IPS DF 6.9 (cell line): ENCODE measurements at regions not wholly inside any gene's neighbourhood (a gene's known extent, or its start where the extent isn't known, plus 50 kb on each side); places are given as distances from the start of the nearest gene placed in this dataset.

ENCODE experiments used
- DNase-seq: peaks from one replicate; pipeline ENCODE4 v3.0.0-alpha.2; 2013; ENCODE audit warnings: low read depth, low spot score
- H3K27ac ChIP-seq: one replicate; pipeline ENCODE4 v1.5.1; 2013; ENCODE audit warnings: low read length, control low read depth
- H3K27me3 ChIP-seq: 2 replicates; pipeline ENCODE4 v1.6.1; 2013; ENCODE audit warnings: mild to moderate bottlenecking, low read length; ENCODE audit not compliant: control insufficient read depth, insufficient read depth
- H3K36me3 ChIP-seq: 2 replicates; pipeline ENCODE4 v1.6.1; 2013; ENCODE audit warnings: low read length; ENCODE audit not compliant: control insufficient read depth, insufficient read depth
- H3K4me1 ChIP-seq: 2 replicates; pipeline ENCODE4 v1.6.1; 2013; ENCODE audit warnings: low read length; ENCODE audit not compliant: control insufficient read depth, insufficient read depth
- H3K4me3 ChIP-seq: 2 replicates; pipeline ENCODE4 v1.5.1; 2013; ENCODE audit warnings: mild to moderate bottlenecking, low read length
- H3K9me3 ChIP-seq: 2 replicates; pipeline ENCODE4 v1.6.1; 2013; ENCODE audit warnings: low read length, inconsistent platforms; ENCODE audit not compliant: control insufficient read depth, insufficient read depth
- WGBS: extraction: QIAGEN DNeasy Blood & Tissue Kit; methylation state at CpG from one replicate; pipeline ENCODE4 v1.1.7; 2013; ENCODE audit warnings: mixed read lengths, missing lambda C conversion rate; ENCODE audit not compliant: insufficient read length, insufficient coverage; 5-methylcytosine and 5-hydroxymethylcytosine counted together

DNA sequence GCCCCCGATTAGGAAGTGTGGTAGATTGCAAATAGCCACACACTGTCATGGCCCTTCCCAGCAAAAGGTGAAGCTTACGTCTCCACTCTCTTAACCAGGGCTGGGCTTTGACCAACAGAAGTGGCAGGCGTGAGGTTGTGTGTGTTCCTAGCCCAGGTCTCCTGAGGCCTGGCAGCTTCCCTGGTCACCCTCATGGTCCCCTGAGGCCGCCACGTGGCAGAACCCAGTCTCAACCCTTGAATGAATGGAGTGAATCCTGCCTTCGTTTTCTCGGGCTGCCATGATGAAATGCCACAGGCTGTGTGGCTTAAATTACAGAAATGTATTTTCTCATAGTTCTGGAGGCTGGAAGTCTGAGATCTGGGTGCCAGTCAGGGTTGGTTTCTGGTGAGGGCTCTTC, 370.4 kb downstream of the IRX2 start:
- no peak overlapping the region for H3K4me3 ChIP-seq
- no peak overlapping the region for H3K27ac ChIP-seq
- DNase-seq = no peak
- H3K4me1 ChIP-seq = no peaks in the 10 kb centered on the region
- no CpG with 5 or more reads among the region's 7 CpGs for WGBS
- no peaks in the 10 kb centered on the region for H3K9me3 ChIP-seq
- H3K27me3 ChIP-seq = no peaks in the 10 kb centered on the region
- H3K36me3 ChIP-seq = no peaks in the 10 kb centered on the region

DNA sequence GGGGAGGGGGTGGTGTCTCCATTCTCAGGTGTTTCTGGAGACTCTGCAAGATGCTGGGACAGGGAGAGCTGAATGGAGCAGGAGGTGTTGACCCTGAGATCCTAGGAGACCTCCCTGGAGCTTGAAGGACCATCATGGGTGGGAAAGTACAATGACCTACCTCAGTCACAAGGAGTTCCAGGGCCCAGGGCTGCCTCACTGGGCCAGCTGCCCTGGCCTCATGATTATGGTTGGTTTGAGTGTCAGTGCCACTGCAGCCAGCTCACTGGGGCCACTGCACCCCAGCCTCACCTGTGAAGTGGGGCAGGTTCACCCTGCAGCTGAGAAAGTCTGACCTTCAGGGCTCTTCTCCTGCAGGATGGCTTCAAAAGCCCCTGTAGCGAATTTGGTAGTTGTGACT, 372.5 kb downstream of the IRX2 start:
- H3K9me3 ChIP-seq = no peaks in the 10 kb centered on the region
- DNase-seq = no peak
- no peaks in the 10 kb centered on the region for H3K4me1 ChIP-seq
- no peaks in the 10 kb centered on the region for H3K36me3 ChIP-seq
- H3K4me3 ChIP-seq = no peak overlapping the region
- H3K27ac ChIP-seq = no peak overlapping the region
- no peaks in the 10 kb centered on the region for H3K27me3 ChIP-seq
- no CpG with 5 or more reads among the region's 1 CpG for WGBS

DNA sequence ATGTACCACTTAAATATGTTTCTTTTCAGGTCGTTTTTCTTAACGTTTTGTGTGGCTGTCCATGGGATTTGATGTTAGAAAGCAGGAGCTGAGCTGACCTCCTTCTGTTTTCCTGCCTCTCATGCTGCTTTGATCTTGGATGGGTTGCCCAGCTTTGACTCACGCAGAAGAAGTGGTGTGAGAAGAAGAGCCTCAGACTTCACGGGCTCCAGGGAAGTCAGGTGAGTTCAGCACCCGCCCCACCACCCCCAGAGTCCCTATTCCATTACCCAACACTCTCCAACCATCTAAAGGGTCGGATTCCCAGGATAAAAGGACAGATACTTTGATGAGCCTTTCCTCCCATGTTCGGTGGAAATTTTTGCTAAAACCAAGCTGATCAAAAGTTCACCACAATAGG, 373.4 kb downstream of the IRX2 start:
- H3K36me3 ChIP-seq = no peaks in the 10 kb centered on the region
- H3K4me3 ChIP-seq = no peak overlapping the region
- no peak for DNase-seq
- H3K27ac ChIP-seq = no peak overlapping the region
- H3K27me3 ChIP-seq = no peaks in the 10 kb centered on the region
- WGBS = no CpG with 5 or more reads among the region's 7 CpGs
- H3K9me3 ChIP-seq = no peaks in the 10 kb centered on the region
- no peaks in the 10 kb centered on the region for H3K4me1 ChIP-seq

DNA sequence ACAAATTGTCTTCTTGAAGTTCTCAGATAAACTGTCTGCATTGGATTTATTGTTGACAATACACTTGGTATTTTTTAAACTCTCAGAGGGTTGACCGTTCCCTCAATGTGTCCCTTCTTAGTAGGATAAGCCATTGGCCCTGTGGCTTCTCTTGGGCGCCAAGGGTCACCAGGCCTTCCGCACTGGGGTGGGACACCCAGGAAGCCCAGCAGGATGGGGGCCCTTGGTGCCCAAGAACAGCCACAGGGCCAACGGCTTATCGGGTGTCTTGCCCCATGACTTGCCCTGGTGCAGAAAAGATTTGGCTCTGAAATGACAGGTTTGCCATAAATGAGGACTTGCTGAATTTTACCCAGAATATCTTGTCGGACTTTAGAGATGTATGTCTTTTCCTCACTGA, 375.0 kb downstream of the IRX2 start:
- H3K27ac ChIP-seq = no peak overlapping the region
- no CpG with 5 or more reads among the region's 6 CpGs for WGBS
- no peaks in the 10 kb centered on the region for H3K4me1 ChIP-seq
- no peaks in the 10 kb centered on the region for H3K9me3 ChIP-seq
- H3K36me3 ChIP-seq = no peaks in the 10 kb centered on the region
- H3K27me3 ChIP-seq = no peaks in the 10 kb centered on the region
- no peak overlapping the region for H3K4me3 ChIP-seq
- DNase-seq = no peak

DNA sequence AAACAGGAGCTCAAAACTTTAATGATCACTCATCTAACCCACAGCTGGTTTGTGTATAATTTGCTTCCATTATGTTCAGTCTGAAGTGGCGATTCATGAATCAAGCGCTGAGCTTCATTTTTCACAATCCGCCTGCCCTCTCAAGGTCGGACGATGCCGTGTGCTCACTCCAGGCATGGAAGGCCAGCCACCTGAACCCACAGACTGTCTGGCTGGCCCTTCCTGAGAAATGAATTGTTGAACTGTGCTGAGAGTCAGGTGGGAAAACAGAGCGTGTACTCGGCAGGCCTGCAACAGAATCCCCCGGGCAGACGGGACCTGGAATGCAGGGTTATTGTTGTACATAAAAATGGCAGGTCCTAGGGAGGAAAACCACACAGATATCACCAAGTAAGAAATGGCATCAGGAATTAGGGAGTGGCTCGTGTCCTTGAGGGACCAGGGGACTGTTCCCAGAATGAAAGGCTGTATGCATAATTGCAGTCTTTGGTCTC, 375.7 kb downstream of the IRX2 start:
- Histone ChIP-seq H3K4me1 (no peaks in the 10 kb centered on the region), H3K9me3 (no peaks in the 10 kb centered on the region), H3K4me3 (no peak overlapping the region), H3K36me3 (no peaks in the 10 kb centered on the region), H3K27me3 (no peaks in the 10 kb centered on the region), H3K27ac (no peak overlapping the region)
- DNase-seq = no peak
- WGBS = no CpG with 5 or more reads among the region's 11 CpGs

DNA sequence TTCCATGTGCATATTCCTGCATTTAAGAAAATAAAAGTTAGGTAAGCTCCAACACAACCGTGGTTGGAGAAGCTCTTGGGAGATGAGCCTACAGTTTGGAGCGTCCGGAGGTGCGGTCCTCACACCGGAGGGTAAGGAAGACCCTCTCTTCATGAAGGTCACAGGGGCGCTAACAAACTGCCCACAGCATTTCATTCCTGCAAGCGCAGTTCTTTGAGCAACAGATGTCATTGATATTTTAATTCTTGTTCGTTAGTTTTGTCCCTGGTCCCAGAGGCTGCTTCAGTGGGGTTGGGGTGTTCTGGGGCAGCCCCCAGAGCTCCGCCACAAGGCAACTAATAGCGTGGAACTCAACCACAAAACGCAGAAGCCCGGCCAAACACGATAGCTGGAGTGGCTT, 376.2 kb downstream of the IRX2 start:
- Histone ChIP-seq H3K27me3 (no peaks in the 10 kb centered on the region), H3K4me3 (no peak overlapping the region), H3K4me1 (no peaks in the 10 kb centered on the region), H3K36me3 (no peaks in the 10 kb centered on the region), H3K27ac (no peak overlapping the region), H3K9me3 (no peaks in the 10 kb centered on the region)
- DNase-seq = no peak
- no CpG with 5 or more reads among the region's 13 CpGs for WGBS

DNA sequence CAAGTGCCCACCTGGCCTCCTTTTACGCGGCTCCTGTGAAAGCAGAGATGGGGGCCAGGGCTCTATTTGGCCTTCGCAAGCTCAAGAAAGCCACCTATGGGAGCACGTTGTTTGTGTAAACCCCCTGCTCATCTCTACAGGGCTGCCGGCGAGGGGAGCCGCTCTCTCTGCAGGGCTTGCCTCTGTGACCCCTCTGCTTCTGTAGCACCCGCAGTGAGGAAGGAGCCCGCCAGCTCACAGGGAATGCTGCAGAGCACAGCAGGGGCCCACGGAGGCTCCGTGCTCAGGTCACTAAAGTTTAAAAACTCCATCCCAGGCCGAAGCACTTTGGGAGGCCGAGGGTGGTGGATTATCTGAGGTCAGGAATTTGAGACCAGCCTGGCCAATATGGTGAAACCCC, 376.8 kb downstream of the IRX2 start:
- WGBS = no CpG with 5 or more reads among the region's 13 CpGs

DNA sequence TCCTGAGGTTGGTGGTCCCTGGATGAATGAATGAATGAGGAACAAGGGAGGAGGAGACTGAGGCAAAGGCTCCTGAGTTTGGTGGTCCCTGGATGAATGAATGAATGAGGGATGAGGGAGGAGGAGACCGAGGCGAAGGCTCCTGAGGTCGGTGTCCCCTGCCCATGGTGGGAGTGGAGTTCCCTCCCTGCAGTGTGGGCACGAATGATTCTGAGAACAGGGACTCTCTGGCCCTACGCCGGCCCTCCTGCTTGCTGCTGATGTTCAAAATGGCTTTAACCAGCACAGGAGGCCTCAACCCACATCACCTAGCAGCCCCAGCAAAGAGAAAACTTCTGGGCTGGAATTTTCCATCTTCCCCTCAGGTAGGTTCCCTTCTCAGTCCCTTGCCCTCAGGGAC, 377.8 kb downstream of the IRX2 start:
- Histone ChIP-seq H3K4me3 (no peak overlapping the region), H3K36me3 (no peaks in the 10 kb centered on the region), H3K27ac (no peak overlapping the region), H3K4me1 (no peaks in the 10 kb centered on the region), H3K27me3 (no peaks in the 10 kb centered on the region), H3K9me3 (no peaks in the 10 kb centered on the region)
- no peak for DNase-seq
- WGBS = no CpG with 5 or more reads among the region's 6 CpGs

More for the DNA sequence above, 376.8 kb downstream of the IRX2 start:
- DNase-seq = no peak
- Histone ChIP-seq H3K4me3 (no peak overlapping the region), H3K4me1 (no peaks in the 10 kb centered on the region), H3K9me3 (no peaks in the 10 kb centered on the region), H3K27ac (no peak overlapping the region), H3K27me3 (no peaks in the 10 kb centered on the region), H3K36me3 (no peaks in the 10 kb centered on the region)

DNA sequence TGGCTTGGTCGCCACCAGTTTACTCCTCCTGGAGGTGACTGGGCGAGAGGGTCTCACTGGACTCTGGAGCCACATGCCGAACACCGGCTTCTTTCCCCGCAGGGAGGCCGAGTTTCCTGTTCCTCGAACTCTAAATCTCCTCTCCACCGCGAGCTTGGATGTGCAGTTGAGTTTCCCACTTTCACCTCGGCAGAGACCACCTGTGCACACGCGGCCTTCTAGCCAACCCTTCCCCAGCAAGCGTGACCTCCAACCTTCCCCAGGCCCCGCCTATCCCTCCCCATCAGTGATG, 380.1 kb downstream of the IRX2 start:
- Histone ChIP-seq H3K4me3 (no peak overlapping the region), H3K27me3 (no peaks in the 10 kb centered on the region), H3K36me3 (no peaks in the 10 kb centered on the region), H3K27ac (no peak overlapping the region), H3K4me1 (no peaks in the 10 kb centered on the region), H3K9me3 (no peaks in the 10 kb centered on the region)
- DNase-seq = no peak
- no CpG with 5 or more reads among the region's 14 CpGs for WGBS

DNA sequence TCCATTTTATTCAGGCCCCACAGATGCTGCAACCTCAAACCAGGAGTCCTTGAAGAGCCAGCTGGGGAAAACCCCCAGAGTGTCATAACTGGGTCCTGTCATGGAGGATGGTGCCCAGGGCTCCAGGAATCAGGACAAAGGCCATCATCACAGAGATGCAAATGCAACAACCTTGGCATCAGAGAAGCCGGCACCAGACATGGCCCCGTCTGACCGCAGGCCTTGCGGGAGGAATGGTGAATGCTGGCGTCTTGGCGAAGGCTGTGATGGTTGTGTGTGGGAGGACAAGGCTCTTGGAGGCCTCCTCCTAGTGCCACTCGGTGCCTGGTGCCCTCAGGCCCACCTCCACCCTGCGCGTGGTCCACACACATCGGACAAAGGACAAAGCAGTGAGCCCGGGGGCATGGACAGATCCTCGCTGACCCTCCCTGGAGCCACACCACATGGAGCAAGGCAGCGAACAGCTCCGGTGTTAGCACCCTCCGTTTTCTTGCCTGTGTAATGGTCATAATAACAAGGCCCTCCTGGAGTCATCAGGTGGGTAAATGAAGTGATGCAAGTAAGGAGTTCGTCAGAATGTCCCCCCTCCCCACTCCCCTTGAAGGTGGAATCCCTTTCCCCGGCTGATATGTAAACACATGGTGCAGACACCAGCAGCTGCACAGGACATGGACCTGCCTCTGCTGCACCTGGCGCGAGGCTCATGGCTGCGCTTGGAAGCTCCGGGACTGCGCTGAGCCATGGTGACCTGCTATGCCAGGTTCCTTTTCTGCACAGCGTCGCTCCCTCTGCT, 380.7 kb downstream of the IRX2 start:
- DNase-seq = no peak
- H3K9me3 ChIP-seq = no peaks in the 10 kb centered on the region
- H3K4me3 ChIP-seq = no peak overlapping the region
- no peaks in the 10 kb centered on the region for H3K36me3 ChIP-seq
- H3K27ac ChIP-seq = no peak overlapping the region
- WGBS = no CpG with 5 or more reads among the region's 24 CpGs
- H3K27me3 ChIP-seq = no peaks in the 10 kb centered on the region
- H3K4me1 ChIP-seq = no peaks in the 10 kb centered on the region

DNA sequence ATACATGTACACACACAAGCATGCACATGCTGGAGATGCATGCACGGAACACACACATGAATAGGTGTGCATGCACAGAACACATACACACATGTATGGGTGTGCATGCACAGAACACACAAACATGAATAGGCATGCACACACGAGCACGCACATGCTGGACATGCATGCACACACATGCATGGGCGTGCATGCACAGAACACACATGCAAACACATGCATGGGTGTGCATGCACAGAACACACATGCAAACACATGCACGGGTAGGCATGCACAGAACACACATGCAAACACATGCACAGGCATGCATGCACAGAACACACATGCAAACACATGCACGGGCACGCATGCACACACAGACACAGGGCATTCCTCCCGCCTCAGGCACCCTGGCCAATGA, 382.3 kb downstream of the IRX2 start:
- DNase-seq = no peak
- Histone ChIP-seq H3K27ac (no peak overlapping the region), H3K9me3 (no peaks in the 10 kb centered on the region), H3K36me3 (no peaks in the 10 kb centered on the region), H3K4me1 (no peaks in the 10 kb centered on the region), H3K27me3 (no peaks in the 10 kb centered on the region), H3K4me3 (no peak overlapping the region)
- WGBS = no CpG with 5 or more reads among the region's 8 CpGs
